ENCODE measurements at regions not wholly inside any gene's neighbourhood (a gene's known extent, or its start where the extent isn't known, plus 50 kb on each side); places are given as distances from the start of the nearest gene placed in this dataset.
"Not testable (repeated sequence)": the region's sequence is repeated elsewhere in the genome, so short reads cannot be mapped to it uniquely, and the experiment has no call there.

GRCh38 chr2:132259276-132259675, 97.5 kb upstream of the ANKRD30BL start:
- DNase-seq (ENCODE audit: low spot score); H3K27ac ChIP-seq; CTCF ChIA-PET; POLR2A ChIA-PET (ENCODE audit: low non-redundant PET): not testable (repeated sequence)

- POLR2A ChIA-PET (ENCODE audit: low non-redundant PET); H3K27ac ChIP-seq; DNase-seq (ENCODE audit: low spot score); CTCF ChIA-PET: not testable (repeated sequence)
Observed at GRCh38 chr2:132265595-132265994, 103.8 kb upstream of the ANKRD30BL start.

GRCh38 chr2:132267105-132267497, 105.3 kb upstream of the ANKRD30BL start:
- CTCF ChIA-PET, result no interaction called here
- no peak overlapping the region for H3K27ac ChIP-seq
- TF ChIP-seq CTCF (conservative IDR thresholded peaks at IDR 0.05; ENCODE audit: low read depth), result no peak
- DNase-seq (ENCODE audit: low spot score), result no peak
- POLR2A ChIA-PET (ENCODE audit: low non-redundant PET), result no interaction called here

- DNase-seq (ENCODE audit: low spot score); H3K27ac ChIP-seq; POLR2A ChIA-PET (ENCODE audit: low non-redundant PET): not testable (repeated sequence)
- CTCF ChIA-PET, result interaction anchor here (0.6 kb wide), 4 partner anchors 196 to 1451 kb away, joined by 3 to 4 read pairs (median 3); no protein-coding TSS in a partner anchor
Observed at GRCh38 chr2:132267498-132268283, 105.9 kb upstream of the ANKRD30BL start.

- CTCF ChIA-PET, result interaction anchor here (0.6 kb wide), 5 partner anchors 195 to 1451 kb away, joined by 3 to 4 read pairs (median 3); no protein-coding TSS in a partner anchor
- POLR2A ChIA-PET (ENCODE audit: low non-redundant PET); H3K27ac ChIP-seq: not testable (repeated sequence)
- TF ChIP-seq CTCF (conservative IDR thresholded peaks at IDR 0.05; ENCODE audit: low read depth), result peak; percentile 82
- DNase-seq (ENCODE audit: low spot score), result peak; percentile 53
Observed at GRCh38 chr2:132268284-132268976, 106.7 kb upstream of the ANKRD30BL start.

GRCh38 chr2:132268977-132269523, 107.3 kb upstream of the ANKRD30BL start:
- ChIA-PET POLR2A (ENCODE audit: low non-redundant PET) (no interaction called here), CTCF (interaction anchor here (0.6 kb wide), 1 partner anchor 278 kb away, joined by 3 read pairs; no protein-coding TSS in a partner anchor)
- no peak for TF ChIP-seq CTCF (conservative IDR thresholded peaks at IDR 0.05; ENCODE audit: low read depth)
- DNase-seq (ENCODE audit: low spot score), result no peak
- no peak overlapping the region for H3K27ac ChIP-seq

- no peak for DNase-seq (ENCODE audit: low spot score)
- ChIA-PET POLR2A (ENCODE audit: low non-redundant PET) (no interaction called here), CTCF (no interaction called here)
- TF ChIP-seq CTCF (conservative IDR thresholded peaks at IDR 0.05; ENCODE audit: low read depth), result no peak
- no peak overlapping the region for H3K27ac ChIP-seq
Observed at GRCh38 chr2:132270255-132270654, 108.5 kb upstream of the ANKRD30BL start.

GRCh38 chr2:132270981-132271546, 109.3 kb upstream of the ANKRD30BL start:
- H3K27ac ChIP-seq, result no peak overlapping the region
- TF ChIP-seq CTCF (conservative IDR thresholded peaks at IDR 0.05; ENCODE audit: low read depth), result no peak

GRCh38 chr2:132271794-132272193, 110.0 kb upstream of the ANKRD30BL start:
- DNase-seq (ENCODE audit: low spot score); H3K27ac ChIP-seq; CTCF ChIA-PET; POLR2A ChIA-PET (ENCODE audit: low non-redundant PET): not testable (repeated sequence)

More at GRCh38 chr2:132270981-132271546, 109.3 kb upstream of the ANKRD30BL start:
- ChIA-PET POLR2A (ENCODE audit: low non-redundant PET) (no interaction called here), CTCF (no interaction called here)
- DNase-seq (ENCODE audit: low spot score), result no peak
